ENCODE measurements at regions not wholly inside any gene's neighbourhood (a gene's known extent, or its start where the extent isn't known, plus 50 kb on each side); places are given as distances from the start of the nearest gene placed in this dataset.

- no peak for DNase-seq
- Mint-ChIP-seq H3K27me3 (ENCODE audit: insufficient read depth, unreplicated experiment) (no peaks in the 10 kb centered on the region), H3K4me1 (ENCODE audit: low read depth, unreplicated experiment) (peaks cover 11% of the 10 kb centered on the region), H3K36me3 (ENCODE audit: insufficient read depth, unreplicated experiment) (no peaks in the 10 kb centered on the region), H3K27ac (ENCODE audit: unreplicated experiment) (no peak overlapping the region), H3K9me3 (ENCODE audit: unreplicated experiment) (peaks cover 9% of the 10 kb centered on the region), H3K4me3 (ENCODE audit: unreplicated experiment) (no peak overlapping the region)
- BruUV-seq (replicated peaks): no TSS peak
- no peak overlapping the region for H3K4me3 ChIP-seq (ENCODE audit: low read depth, low read length)
- H3K4me1 ChIP-seq: peaks cover 8% of the 10 kb centered on the region
- no peaks in the 10 kb centered on the region for H3K9me3 ChIP-seq
- ChIA-PET CTCF (no interaction called here), POLR2A (no interaction called here)
- no peaks in the 10 kb centered on the region for H3K27me3 ChIP-seq (replicated peaks; ENCODE audit: control insufficient read depth, insufficient read depth, low read length)
- no peaks in the 10 kb centered on the region for H3K36me3 ChIP-seq (ENCODE audit: control insufficient read depth, insufficient read depth, low read length)
- TF ChIP-seq CTCF (IDR thresholded peaks at IDR 0.05; ENCODE audit: insufficient read depth in 1 of 2, low read depth in 1 of 2, low read length in 1 of 2, severe bottlenecking in 1 of 2, unreplicated experiment in 1 of 2): no peak
- intact Hi-C loops (cut with micrococcal nuclease; ENCODE audit: unreplicated experiment): no loop called here
Measured at GRCh38 chr2:101551336-101551888, 76.5 kb upstream of the RFX8 start.

- Histone ChIP-seq H3K4me3 (ENCODE audit: low read depth, low read length) (no peak overlapping the region), H3K27me3 (replicated peaks; ENCODE audit: control insufficient read depth, insufficient read depth, low read length) (no peaks in the 10 kb centered on the region), H3K4me1 (no peaks in the 10 kb centered on the region; the same call in 1 of the 2 replicates), H3K9me3 (no peaks in the 10 kb centered on the region), H3K36me3 (ENCODE audit: control insufficient read depth, insufficient read depth, low read length) (no peaks in the 10 kb centered on the region)
- no peak for DNase-seq
- no peak for TF ChIP-seq CTCF (IDR thresholded peaks at IDR 0.05; ENCODE audit: insufficient read depth in 1 of 2, low read depth in 1 of 2, low read length in 1 of 2, severe bottlenecking in 1 of 2, unreplicated experiment in 1 of 2)
- Mint-ChIP-seq H3K27ac (ENCODE audit: unreplicated experiment) (no peak overlapping the region), H3K27me3 (ENCODE audit: insufficient read depth, unreplicated experiment) (no peaks in the 10 kb centered on the region), H3K9me3 (ENCODE audit: unreplicated experiment) (peaks cover 9% of the 10 kb centered on the region), H3K4me1 (ENCODE audit: low read depth, unreplicated experiment) (peaks cover 4% of the 10 kb centered on the region), H3K4me3 (ENCODE audit: unreplicated experiment) (no peak overlapping the region), H3K36me3 (ENCODE audit: insufficient read depth, unreplicated experiment) (no peaks in the 10 kb centered on the region)
- ChIA-PET POLR2A (no interaction called here), CTCF (no interaction called here)
- BruUV-seq (replicated peaks): no TSS peak
- intact Hi-C loops (cut with micrococcal nuclease; ENCODE audit: unreplicated experiment): no loop called here
Measured at GRCh38 chr2:101550555-101550954, 75.6 kb upstream of the RFX8 start.

- Mint-ChIP-seq H3K4me3 (ENCODE audit: unreplicated experiment) (no peak overlapping the region), H3K9me3 (ENCODE audit: unreplicated experiment) (peaks cover 9% of the 10 kb centered on the region), H3K27me3 (ENCODE audit: insufficient read depth, unreplicated experiment) (no peaks in the 10 kb centered on the region), H3K27ac (ENCODE audit: unreplicated experiment) (no peak overlapping the region), H3K36me3 (ENCODE audit: insufficient read depth, unreplicated experiment) (no peaks in the 10 kb centered on the region), H3K4me1 (ENCODE audit: low read depth, unreplicated experiment) (peaks cover 4% of the 10 kb centered on the region)
- Histone ChIP-seq H3K4me3 (ENCODE audit: low read depth, low read length) (no peak overlapping the region), H3K27me3 (replicated peaks; ENCODE audit: control insufficient read depth, insufficient read depth, low read length) (no peaks in the 10 kb centered on the region), H3K4me1 (no peaks in the 10 kb centered on the region), H3K36me3 (ENCODE audit: control insufficient read depth, insufficient read depth, low read length) (no peaks in the 10 kb centered on the region), H3K9me3 (no peaks in the 10 kb centered on the region)
- TF ChIP-seq CTCF (IDR thresholded peaks at IDR 0.05; ENCODE audit: insufficient read depth in 1 of 2, low read depth in 1 of 2, low read length in 1 of 2, severe bottlenecking in 1 of 2, unreplicated experiment in 1 of 2): no peak
- BruUV-seq (replicated peaks): no TSS peak
- ChIA-PET CTCF (no interaction called here), POLR2A (interaction anchor here (0.6 kb wide), 1 partner anchor 105 kb away, joined by 3 read pairs; no protein-coding TSS in a partner anchor)
- intact Hi-C loops (cut with micrococcal nuclease; ENCODE audit: unreplicated experiment): no loop called here
- DNase-seq: no peak
Measured at GRCh38 chr2:101549371-101549770, 74.5 kb upstream of the RFX8 start.

All from Caco-2 (cell line).